Breast epithelium (tissue), 4 donors: ENCODE measurements at regions not wholly inside any gene's neighbourhood (a gene's known extent, or its start where the extent isn't known, plus 50 kb on each side); places are given as distances from the start of the nearest gene placed in this dataset.
A peak's percentile ranks its signal among the peaks of the same experiment; 100 is the strongest.

ENCODE experiments used
- DNase-seq, 2 donors: peaks; one replicate each; pipeline ENCODE4 v3.0.0-alpha.2; 2019; ENCODE audit warnings: low spot score in 2 of 2
- H3K27ac ChIP-seq, 2 donors: fragments of 200-600 bp; sonication (generic) in 1 of 2; one replicate each; pipeline ENCODE4 v1.5.1; 2016 to 2019; ENCODE audit warnings: mild to moderate bottlenecking in 1 of 2
- H3K27me3 ChIP-seq, 2 donors: fragments of 200-600 bp; sonication (generic) in 1 of 2; one replicate each; pipeline versions ENCODE4 v1.5.1 to v1.6.0; 2017 to 2019; ENCODE audit warnings: control low read depth in 1 of 2, mild to moderate bottlenecking in 1 of 2
- H3K36me3 ChIP-seq: fragments of 200-600 bp; one replicate; pipeline ENCODE4 v1.5.1; 2019
- H3K4me1 ChIP-seq, 2 donors: fragments of 200-600 bp; sonication (generic); one replicate each; pipeline ENCODE4 v1.5.1; 2016 to 2019; ENCODE audit warnings: control low read depth in 1 of 2
- H3K4me3 ChIP-seq, 3 donors: fragments of 200-600 bp; sonication (generic); 1 replicate in 2 of 3; 2 replicates in 1 of 3; pipeline ENCODE4 v1.5.1; 2016 to 2019; ENCODE audit warnings: mild to moderate bottlenecking in 3 of 3, moderate library complexity in 2 of 3
- H3K9me3 ChIP-seq, 2 donors: fragments of 200-600 bp; sonication (generic) in 1 of 2; one replicate each; pipeline ENCODE4 v1.5.1; 2016 to 2019; ENCODE audit warnings: control low read depth in 1 of 2
- POLR2A ChIP-seq: fragments of 450-650 bp; IDR thresholded peaks from one replicate; pipeline ENCODE4 v1.6.1; 2016; ENCODE audit warnings: antibody characterized with exemption, mild to moderate bottlenecking, moderate library complexity
- POLR2AphosphoS5 ChIP-seq, 3 donors: sonication (generic); formaldehyde crosslinking; IDR thresholded peaks; one replicate each; pipeline ENCODE4 v1.6.1; 2017; ENCODE audit warnings: antibody characterized with exemption in 3 of 3
- intact Hi-C: fragments of 100-400 bp; cut with DNase I; formaldehyde crosslinking; loops from one replicate; pipeline ENCODE4 v1.15.1; 2023; ENCODE audit warnings: low total_unique reads
- TF ChIP-seq, protein P1 (sequence below), 3 donors: fragments of 450-650 bp; IDR thresholded peaks; one replicate each; pipeline ENCODE4 v1.5.1; 2016 to 2017; ENCODE audit warnings: antibody characterized with exemption in 3 of 3, mild to moderate bottlenecking in 3 of 3, moderate library complexity in 3 of 3

DNA sequence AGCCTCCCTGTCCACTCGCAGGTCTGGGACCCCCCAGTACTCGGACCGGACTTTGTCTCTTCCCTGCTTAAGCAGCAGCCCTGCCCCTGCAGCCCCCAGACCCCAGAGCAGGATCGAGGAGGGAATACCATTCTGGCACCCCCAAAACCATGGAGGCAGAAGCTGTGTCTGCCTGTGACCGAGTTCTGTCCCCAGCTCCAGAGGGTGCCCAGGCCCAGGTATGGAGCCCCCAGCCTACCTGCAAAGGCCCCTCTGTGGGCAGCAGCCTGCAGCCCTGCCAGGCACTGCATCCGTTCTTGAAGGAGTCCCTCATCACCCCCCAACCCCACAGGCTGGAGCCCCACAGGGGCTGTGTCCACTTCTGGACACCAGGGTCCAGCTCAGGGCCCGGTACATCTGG is 163.8 kb downstream of the BRD1 start:
- Histone ChIP-seq H3K27me3 (peaks cover 2 to 67% of the 10 kb centered on the region in 2 donors), H3K27ac (no peak overlapping the region), H3K4me3 (no peak overlapping the region), H3K36me3 (no peaks in the 10 kb centered on the region), H3K9me3 (no peaks in the 10 kb centered on the region), H3K4me1 (no peaks in the 10 kb centered on the region)
- intact Hi-C loops: no loop called here
- DNase-seq: peak in 1 of 2 donors; percentile 41
- no peak for TF ChIP-seq POLR2AphosphoS5 (IDR thresholded peaks at IDR 0.05)
- TF ChIP-seq POLR2A: no peak
- TF ChIP-seq, protein P1, sequence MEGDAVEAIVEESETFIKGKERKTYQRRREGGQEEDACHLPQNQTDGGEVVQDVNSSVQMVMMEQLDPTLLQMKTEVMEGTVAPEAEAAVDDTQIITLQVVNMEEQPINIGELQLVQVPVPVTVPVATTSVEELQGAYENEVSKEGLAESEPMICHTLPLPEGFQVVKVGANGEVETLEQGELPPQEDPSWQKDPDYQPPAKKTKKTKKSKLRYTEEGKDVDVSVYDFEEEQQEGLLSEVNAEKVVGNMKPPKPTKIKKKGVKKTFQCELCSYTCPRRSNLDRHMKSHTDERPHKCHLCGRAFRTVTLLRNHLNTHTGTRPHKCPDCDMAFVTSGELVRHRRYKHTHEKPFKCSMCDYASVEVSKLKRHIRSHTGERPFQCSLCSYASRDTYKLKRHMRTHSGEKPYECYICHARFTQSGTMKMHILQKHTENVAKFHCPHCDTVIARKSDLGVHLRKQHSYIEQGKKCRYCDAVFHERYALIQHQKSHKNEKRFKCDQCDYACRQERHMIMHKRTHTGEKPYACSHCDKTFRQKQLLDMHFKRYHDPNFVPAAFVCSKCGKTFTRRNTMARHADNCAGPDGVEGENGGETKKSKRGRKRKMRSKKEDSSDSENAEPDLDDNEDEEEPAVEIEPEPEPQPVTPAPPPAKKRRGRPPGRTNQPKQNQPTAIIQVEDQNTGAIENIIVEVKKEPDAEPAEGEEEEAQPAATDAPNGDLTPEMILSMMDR (IDR thresholded peaks at IDR 0.05): no peak

GRCh38 chr22:49663311-49663711 is 164.4 kb downstream of the BRD1 start:
- H3K27me3 ChIP-seq: peaks cover 2 to 62% of the 10 kb centered on the region in 2 donors
- H3K9me3 ChIP-seq: no peaks in the 10 kb centered on the region
- intact Hi-C loops: no loop called here
- no peaks in the 10 kb centered on the region for H3K36me3 ChIP-seq
- H3K4me3 ChIP-seq: no peak overlapping the region
- H3K27ac ChIP-seq: no peak overlapping the region
- TF ChIP-seq POLR2AphosphoS5 (IDR thresholded peaks at IDR 0.05): no peak
- TF ChIP-seq, protein P1 (IDR thresholded peaks at IDR 0.05): no peak
- TF ChIP-seq POLR2A: no peak
- peak in 1 of 2 donors; percentile 48 for DNase-seq
- no peaks in the 10 kb centered on the region for H3K4me1 ChIP-seq

GRCh38 chr22:49662681-49663080 is 165.0 kb downstream of the BRD1 start:
- no peaks in the 10 kb centered on the region for H3K36me3 ChIP-seq
- TF ChIP-seq POLR2AphosphoS5 (IDR thresholded peaks at IDR 0.05): no peak
- TF ChIP-seq, protein P1 (IDR thresholded peaks at IDR 0.05): no peak
- TF ChIP-seq POLR2A: no peak
- no peak for DNase-seq
- peaks cover 2 to 56% of the 10 kb centered on the region in 2 donors for H3K27me3 ChIP-seq
- H3K27ac ChIP-seq: no peak overlapping the region
- H3K4me1 ChIP-seq: no peaks in the 10 kb centered on the region
- H3K4me3 ChIP-seq: no peak overlapping the region
- intact Hi-C loops: no loop called here
- H3K9me3 ChIP-seq: no peaks in the 10 kb centered on the region

DNA sequence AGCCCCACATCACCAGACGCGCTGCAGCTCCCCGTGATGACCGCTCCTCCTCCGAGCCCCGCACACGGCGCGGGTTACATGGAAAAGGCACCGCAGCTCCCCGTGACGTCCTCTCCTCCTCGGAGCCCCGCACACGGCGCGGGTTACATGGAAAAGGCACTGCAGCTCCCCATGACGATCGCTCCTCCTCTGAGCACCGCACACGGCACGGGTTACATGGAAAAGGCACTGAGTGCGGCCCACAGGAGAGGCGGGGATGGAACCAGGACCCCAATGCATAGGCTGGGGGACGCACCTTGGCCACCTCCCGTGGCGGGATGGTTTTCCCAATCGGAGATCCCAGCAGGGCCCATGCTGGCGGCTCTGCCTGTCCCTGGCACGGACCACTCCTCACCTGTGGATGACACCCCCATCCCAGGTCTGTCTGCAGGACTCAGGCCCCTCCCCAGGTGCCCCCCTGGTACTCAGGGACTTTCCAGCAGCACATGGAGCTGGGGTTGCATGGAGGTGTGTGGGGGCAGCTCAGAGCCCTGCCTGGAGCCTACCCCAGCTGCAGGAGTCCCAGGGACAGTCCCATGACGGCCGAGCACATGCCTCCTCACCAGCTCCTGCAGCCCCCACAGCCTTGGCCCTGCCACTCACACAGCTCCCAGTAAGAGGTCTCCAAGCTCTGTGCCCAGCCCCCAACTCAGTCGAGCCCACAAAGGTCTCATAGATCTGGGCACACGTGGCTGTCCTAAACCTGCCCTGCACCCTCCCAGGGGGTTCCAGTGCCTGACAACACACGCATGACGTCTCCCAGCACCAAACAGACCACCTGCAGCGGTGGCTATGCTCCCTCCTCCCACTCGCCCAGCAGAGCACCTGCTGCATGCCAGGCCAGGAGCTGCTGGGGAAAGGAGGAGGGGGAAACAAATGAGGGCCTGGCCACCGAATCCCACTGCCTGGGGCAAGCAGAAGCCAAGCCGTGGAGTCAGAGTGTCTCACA is 166.6 kb downstream of the BRD1 start:
- Histone ChIP-seq H3K9me3 (no peaks in the 10 kb centered on the region), H3K27me3 (peaks cover 2 to 51% of the 10 kb centered on the region in 2 donors)
- peak in 1 of 2 donors; percentile 40 for DNase-seq

More for the DNA sequence above, 166.6 kb downstream of the BRD1 start:
- Histone ChIP-seq H3K4me3 (no peak overlapping the region), H3K36me3 (no peaks in the 10 kb centered on the region), H3K4me1 (no peaks in the 10 kb centered on the region), H3K27ac (no peak overlapping the region)
- TF ChIP-seq POLR2AphosphoS5 (IDR thresholded peaks at IDR 0.05): no peak
- TF ChIP-seq POLR2A: no peak
- TF ChIP-seq, protein P1 (IDR thresholded peaks at IDR 0.05): no peak
- intact Hi-C loops: no loop called here
